Calu3 (cell line): ENCODE measurements at regions not wholly inside any gene's neighbourhood (a gene's known extent, or its start where the extent isn't known, plus 50 kb on each side); places are given as distances from the start of the nearest gene placed in this dataset.
"Not testable (repeated sequence)": the region's sequence is repeated elsewhere in the genome, so short reads cannot be mapped to it uniquely, and the experiment has no call there.

Experiments
- BruUV-seq: library from RNA; stranded (reverse); fragments of 400-500 nt; replicated peaks from 2 replicates; lab custom pipeline; 2021; lab: Mats Ljungman, UMichigan
- CTCF ChIA-PET: fragments of 300-600 bp; sonication (Branson Sonifier 250); formaldehyde crosslinking; loops from one replicate; lab custom pipeline; 2022; ENCODE audit warnings: antibody characterized with exemption; lab: Charles Lee
- DNase-seq: peaks from one replicate; pipeline ENCODE4 v3.0.0; 2022
- H3K27ac Mint-ChIP-seq: one replicate; pipeline ENCODE4 v1.8.0; 2022; ENCODE audit warnings: mixed read lengths; ENCODE audit not compliant: unreplicated experiment
- H3K27me3 Mint-ChIP-seq: one replicate; pipeline ENCODE4 v1.8.0; 2022; ENCODE audit warnings: mixed read lengths; ENCODE audit not compliant: unreplicated experiment
- H3K36me3 Mint-ChIP-seq: one replicate; pipeline ENCODE4 v1.8.0; 2022; ENCODE audit warnings: mild to moderate bottlenecking, moderate library complexity, mixed read lengths; ENCODE audit not compliant: insufficient read depth, unreplicated experiment
- H3K4me1 Mint-ChIP-seq: one replicate; pipeline ENCODE4 v1.8.0; 2022; ENCODE audit warnings: mild to moderate bottlenecking, low read depth, mixed read lengths; ENCODE audit not compliant: unreplicated experiment
- H3K4me3 Mint-ChIP-seq: one replicate; pipeline ENCODE4 v1.8.0; 2022; ENCODE audit warnings: mild to moderate bottlenecking, low read depth, moderate library complexity, mixed read lengths; ENCODE audit not compliant: unreplicated experiment
- H3K9me3 Mint-ChIP-seq: one replicate; pipeline ENCODE4 v1.8.0; 2022; ENCODE audit warnings: low read depth, mixed read lengths; ENCODE audit not compliant: unreplicated experiment
- intact Hi-C: fragments of 100-400 bp; cut with micrococcal nuclease; formaldehyde crosslinking; loops from one replicate; pipeline ENCODE4 v1.10.0; 2022; ENCODE audit not compliant: unreplicated experiment
- TF ChIP-seq, protein P1 (sequence below): fragments of 200-600 bp; IDR thresholded peaks from one replicate; pipeline ENCODE4 v1.8.0; 2022; ENCODE audit warnings: antibody characterized with exemption; ENCODE audit not compliant: unreplicated experiment

DNA sequence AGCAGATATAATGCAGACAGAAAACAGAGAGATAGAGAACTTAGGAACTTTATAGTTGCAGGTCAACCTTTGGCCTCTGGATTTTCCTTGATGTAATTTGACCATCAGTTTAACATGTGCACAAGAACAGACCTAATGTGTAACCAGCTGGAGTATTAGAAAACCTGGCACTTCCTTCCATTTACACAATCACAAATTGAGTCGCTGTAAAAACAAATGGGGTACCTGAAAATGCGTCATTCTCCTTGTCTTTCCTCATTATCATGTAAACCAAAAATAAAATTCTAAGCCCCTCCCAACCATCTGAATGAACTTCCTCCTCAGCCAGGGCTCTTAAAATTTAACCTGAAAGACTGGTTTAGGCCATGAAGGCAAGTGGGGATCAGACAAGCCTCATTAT lies 358.4 kb upstream of the MAGEB16 start:
- Mint-ChIP-seq H3K27me3 (no peaks in the 10 kb centered on the region), H3K9me3 (no peaks in the 10 kb centered on the region), H3K36me3 (peaks cover 23% of the 10 kb centered on the region), H3K27ac (peak overlapping the region; percentile 85), H3K4me1 (peaks cover 28% of the 10 kb centered on the region), H3K4me3 (no peak overlapping the region)
- TF ChIP-seq, protein P1, sequence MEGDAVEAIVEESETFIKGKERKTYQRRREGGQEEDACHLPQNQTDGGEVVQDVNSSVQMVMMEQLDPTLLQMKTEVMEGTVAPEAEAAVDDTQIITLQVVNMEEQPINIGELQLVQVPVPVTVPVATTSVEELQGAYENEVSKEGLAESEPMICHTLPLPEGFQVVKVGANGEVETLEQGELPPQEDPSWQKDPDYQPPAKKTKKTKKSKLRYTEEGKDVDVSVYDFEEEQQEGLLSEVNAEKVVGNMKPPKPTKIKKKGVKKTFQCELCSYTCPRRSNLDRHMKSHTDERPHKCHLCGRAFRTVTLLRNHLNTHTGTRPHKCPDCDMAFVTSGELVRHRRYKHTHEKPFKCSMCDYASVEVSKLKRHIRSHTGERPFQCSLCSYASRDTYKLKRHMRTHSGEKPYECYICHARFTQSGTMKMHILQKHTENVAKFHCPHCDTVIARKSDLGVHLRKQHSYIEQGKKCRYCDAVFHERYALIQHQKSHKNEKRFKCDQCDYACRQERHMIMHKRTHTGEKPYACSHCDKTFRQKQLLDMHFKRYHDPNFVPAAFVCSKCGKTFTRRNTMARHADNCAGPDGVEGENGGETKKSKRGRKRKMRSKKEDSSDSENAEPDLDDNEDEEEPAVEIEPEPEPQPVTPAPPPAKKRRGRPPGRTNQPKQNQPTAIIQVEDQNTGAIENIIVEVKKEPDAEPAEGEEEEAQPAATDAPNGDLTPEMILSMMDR, result no peak
- CTCF ChIA-PET, result no interaction called here
- TSS peak; percentile 35 for BruUV-seq
- intact Hi-C loops, result loop anchor here (10.0 kb wide), 1 partner anchor 785 kb away; the partner anchor contains the start of gene TMEM47
- DNase-seq, result peak; percentile 49

DNA sequence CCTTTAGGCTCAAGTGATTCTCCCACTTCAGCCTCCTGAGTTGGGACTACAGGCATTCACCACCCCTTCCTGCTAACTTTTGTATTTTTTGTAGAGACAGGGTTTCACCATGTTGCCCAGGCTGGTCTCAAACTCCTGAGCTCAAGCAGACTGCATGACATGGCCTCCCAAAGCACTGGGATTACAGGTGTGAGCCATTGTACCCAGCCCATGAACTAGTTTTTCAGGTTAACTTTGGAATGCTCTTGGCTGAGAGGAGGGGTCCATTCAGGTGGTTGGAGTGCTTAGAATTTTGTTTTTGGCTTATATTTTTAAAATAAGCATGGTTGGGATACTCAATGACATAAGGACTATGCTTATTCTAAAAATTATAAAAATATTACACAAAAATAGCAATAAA lies 355.7 kb upstream of the MAGEB16 start:
- H3K36me3 Mint-ChIP-seq, result peaks cover 23% of the 10 kb centered on the region
- TSS peak; percentile 69 for BruUV-seq
- no peaks in the 10 kb centered on the region for H3K9me3 Mint-ChIP-seq
- CTCF ChIA-PET, result no interaction called here
- peaks cover 39% of the 10 kb centered on the region for H3K4me1 Mint-ChIP-seq
- no peak overlapping the region for H3K4me3 Mint-ChIP-seq
- H3K27me3 Mint-ChIP-seq, result no peaks in the 10 kb centered on the region
- TF ChIP-seq, protein P1, result no peak
- peak overlapping the region; percentile 91 for H3K27ac Mint-ChIP-seq
- DNase-seq, result no peak
- intact Hi-C loops, result loop anchor here (2.0 to 10.0 kb wide), 3 partner anchors 16 to 788 kb away; partner anchors contain the start of gene TMEM47

DNA sequence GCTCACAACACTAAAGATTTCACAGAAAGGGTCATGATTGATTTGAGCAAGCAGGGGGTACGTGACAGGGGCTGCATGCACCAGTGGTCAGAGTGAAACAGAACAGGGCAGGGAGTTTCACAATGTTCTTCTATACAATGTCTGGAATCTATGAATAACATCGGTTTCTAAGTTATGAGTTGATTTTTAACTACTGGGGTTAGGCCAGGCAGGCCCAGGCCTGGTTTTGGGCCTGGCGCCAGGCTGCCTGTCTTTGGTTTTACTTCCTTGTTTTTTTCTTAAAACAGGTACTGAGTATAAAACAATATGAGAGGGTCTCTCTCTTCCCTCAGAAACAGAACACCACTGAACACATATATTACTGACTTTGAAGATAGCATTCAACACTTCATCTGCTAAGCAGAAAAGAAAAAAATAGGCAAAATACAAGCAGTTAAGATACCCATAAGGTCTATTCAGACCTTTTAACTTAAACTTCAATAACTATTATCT lies 355.0 kb upstream of the MAGEB16 start:
- Mint-ChIP-seq H3K4me1 (peaks cover 39% of the 10 kb centered on the region), H3K27ac (peak overlapping the region; percentile 91), H3K4me3 (peak overlapping the region; percentile 48), H3K36me3 (peaks cover 23% of the 10 kb centered on the region)
- BruUV-seq, H3K9me3 Mint-ChIP-seq, H3K27me3 Mint-ChIP-seq, CTCF ChIA-PET: not testable (repeated sequence)
- intact Hi-C loops, result loop anchor here (1.0 to 10.0 kb wide), 4 partner anchors 16 to 788 kb away; partner anchors contain the start of gene TMEM47
- peak; percentile 75 for DNase-seq

DNA sequence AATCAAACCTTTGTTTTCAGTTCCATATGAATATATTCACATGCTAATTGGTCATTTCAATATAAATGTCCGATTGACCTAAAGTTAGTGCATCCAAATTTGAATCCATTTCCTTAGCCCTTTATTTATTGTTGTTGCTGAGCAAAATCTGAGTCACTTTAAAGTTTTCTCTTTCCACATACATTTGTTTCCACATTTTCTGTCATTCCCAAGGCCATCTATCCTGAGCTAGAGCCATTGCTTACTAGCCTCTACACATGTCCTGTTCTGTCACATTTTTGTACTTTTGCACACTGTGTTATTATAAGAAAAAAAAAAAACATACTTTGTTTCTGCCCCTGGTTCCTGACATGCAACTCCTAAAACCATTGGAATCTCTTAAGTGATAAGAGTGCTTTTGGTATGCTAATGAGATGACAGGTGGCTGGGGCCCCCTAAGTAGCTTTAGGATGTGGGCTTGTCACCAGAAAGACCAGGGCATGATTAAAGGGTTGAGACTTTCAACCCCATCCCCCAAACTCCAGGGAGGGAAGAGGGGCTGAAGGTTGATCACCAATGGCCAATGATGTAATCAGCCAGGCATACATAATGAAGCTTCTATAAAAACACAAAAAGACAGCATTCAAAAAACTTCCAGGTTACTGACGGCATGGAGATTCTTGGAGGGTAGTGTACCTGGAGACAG lies 353.3 kb upstream of the MAGEB16 start:
- CTCF ChIA-PET, result interaction anchor here (0.7 to 1.0 kb wide), 2 partner anchors 9 to 14 kb away, joined by 3 to 4 read pairs; no protein-coding TSS in a partner anchor
- Mint-ChIP-seq H3K36me3 (peaks cover 16% of the 10 kb centered on the region), H3K9me3 (peaks cover 2% of the 10 kb centered on the region), H3K27ac (peak overlapping the region; percentile 91), H3K4me3 (no peak overlapping the region), H3K4me1 (peaks cover 31% of the 10 kb centered on the region), H3K27me3 (no peaks in the 10 kb centered on the region)
- intact Hi-C loops, result loop anchor here (10.0 kb wide), 1 partner anchor 790 kb away; the partner anchor contains the start of gene TMEM47
- DNase-seq, result no peak
- BruUV-seq, result no TSS peak
- TF ChIP-seq, protein P1, result no peak
